ENCODE measurements at regions not wholly inside any gene's neighbourhood (a gene's known extent, or its start where the extent isn't known, plus 50 kb on each side); places are given as distances from the start of the nearest gene placed in this dataset.

- no peaks in the 10 kb centered on the region for H3K36me3 ChIP-seq (ENCODE audit: low read depth)
- H3K9me3 ChIP-seq = no peaks in the 10 kb centered on the region
- DNase-seq (no peak), ATAC-seq (no peak)
- no peaks in the 10 kb centered on the region for H3K4me1 ChIP-seq (ENCODE audit: low read depth)
- intact Hi-C loops (cut with DNase I, micrococcal nuclease) = no loop called here
- no peak for TF ChIP-seq CTCF (IDR thresholded peaks at IDR 0.05)
- H3K4me3 ChIP-seq = no peak overlapping the region
Observed at GRCh38 chr10:8830048-8830447, 775.6 kb downstream of the GATA3 start.

GRCh38 chr10:8830876-8831275 is 776.4 kb downstream of the GATA3 start:
- Histone ChIP-seq H3K4me1 (ENCODE audit: low read depth) (no peaks in the 10 kb centered on the region), H3K9me3 (no peaks in the 10 kb centered on the region), H3K4me3 (no peak overlapping the region), H3K36me3 (ENCODE audit: low read depth) (no peaks in the 10 kb centered on the region)
- intact Hi-C loops (cut with DNase I, micrococcal nuclease) = no loop called here
- ATAC-seq = no peak
- no peak for TF ChIP-seq CTCF (IDR thresholded peaks at IDR 0.05)
- DNase-seq = no peak

GRCh38 chr10:8835453-8836167 is 781.1 kb downstream of the GATA3 start:
- H3K36me3 ChIP-seq (ENCODE audit: low read depth) = no peaks in the 10 kb centered on the region
- H3K9me3 ChIP-seq = no peaks in the 10 kb centered on the region
- no peak for TF ChIP-seq CTCF (IDR thresholded peaks at IDR 0.05)
- DNase-seq (no peak), ATAC-seq (no peak)
- H3K4me1 ChIP-seq (ENCODE audit: low read depth) = no peaks in the 10 kb centered on the region
- intact Hi-C loops (cut with DNase I, micrococcal nuclease) = no loop called here
- H3K4me3 ChIP-seq = no peak overlapping the region

GRCh38 chr10:8840356-8840755 is 785.9 kb downstream of the GATA3 start:
- DNase-seq (no peak), ATAC-seq (no peak)
- H3K9me3 ChIP-seq = no peaks in the 10 kb centered on the region
- TF ChIP-seq CTCF (IDR thresholded peaks at IDR 0.05) = no peak
- H3K4me1 ChIP-seq (ENCODE audit: low read depth) = no peaks in the 10 kb centered on the region
- H3K4me3 ChIP-seq = no peak overlapping the region
- no peaks in the 10 kb centered on the region for H3K36me3 ChIP-seq (ENCODE audit: low read depth)
- intact Hi-C loops (cut with DNase I, micrococcal nuclease) = no loop called here

DNA sequence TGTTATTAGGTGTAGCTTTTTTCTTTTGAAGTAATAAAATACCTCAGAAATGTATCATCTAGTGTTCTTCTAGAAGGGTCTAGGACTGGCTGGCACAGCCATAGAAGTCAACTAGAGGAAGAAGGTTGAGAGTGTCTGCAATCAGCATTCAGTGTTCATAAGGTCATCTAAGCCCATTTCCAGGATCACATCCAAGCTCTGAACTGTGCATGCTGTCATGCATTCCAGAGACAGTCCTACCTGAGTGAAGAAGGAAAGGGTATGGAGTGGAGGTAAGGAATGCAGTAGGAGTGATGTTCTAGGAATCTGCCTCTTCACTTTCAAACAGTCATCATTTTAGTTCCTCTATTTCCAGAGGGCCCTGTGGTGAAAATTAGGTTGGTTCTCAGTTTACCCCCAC is 789.7 kb downstream of the GATA3 start:
- intact Hi-C loops (cut with DNase I, micrococcal nuclease) = no loop called here
- no peaks in the 10 kb centered on the region for H3K36me3 ChIP-seq (ENCODE audit: low read depth)
- H3K4me3 ChIP-seq = no peak overlapping the region
- H3K9me3 ChIP-seq = no peaks in the 10 kb centered on the region
- H3K4me1 ChIP-seq (ENCODE audit: low read depth) = no peaks in the 10 kb centered on the region
- TF ChIP-seq CTCF (IDR thresholded peaks at IDR 0.05) = no peak
- ATAC-seq = no peak
- DNase-seq = no peak

- ATAC-seq (no peak), DNase-seq (no peak)
- TF ChIP-seq CTCF (IDR thresholded peaks at IDR 0.05) = no peak
- Histone ChIP-seq H3K36me3 (ENCODE audit: low read depth) (no peaks in the 10 kb centered on the region), H3K9me3 (no peaks in the 10 kb centered on the region), H3K4me1 (ENCODE audit: low read depth) (no peaks in the 10 kb centered on the region), H3K4me3 (no peak overlapping the region)
- intact Hi-C loops (cut with DNase I, micrococcal nuclease) = no loop called here
Observed at GRCh38 chr10:8852546-8852945, 798.1 kb downstream of the GATA3 start.

All from mucosa of descending colon (tissue), 3 donors.